ENCODE measurements at regions not wholly inside any gene's neighbourhood (a gene's known extent, or its start where the extent isn't known, plus 50 kb on each side); places are given as distances from the start of the nearest gene placed in this dataset.

DNA sequence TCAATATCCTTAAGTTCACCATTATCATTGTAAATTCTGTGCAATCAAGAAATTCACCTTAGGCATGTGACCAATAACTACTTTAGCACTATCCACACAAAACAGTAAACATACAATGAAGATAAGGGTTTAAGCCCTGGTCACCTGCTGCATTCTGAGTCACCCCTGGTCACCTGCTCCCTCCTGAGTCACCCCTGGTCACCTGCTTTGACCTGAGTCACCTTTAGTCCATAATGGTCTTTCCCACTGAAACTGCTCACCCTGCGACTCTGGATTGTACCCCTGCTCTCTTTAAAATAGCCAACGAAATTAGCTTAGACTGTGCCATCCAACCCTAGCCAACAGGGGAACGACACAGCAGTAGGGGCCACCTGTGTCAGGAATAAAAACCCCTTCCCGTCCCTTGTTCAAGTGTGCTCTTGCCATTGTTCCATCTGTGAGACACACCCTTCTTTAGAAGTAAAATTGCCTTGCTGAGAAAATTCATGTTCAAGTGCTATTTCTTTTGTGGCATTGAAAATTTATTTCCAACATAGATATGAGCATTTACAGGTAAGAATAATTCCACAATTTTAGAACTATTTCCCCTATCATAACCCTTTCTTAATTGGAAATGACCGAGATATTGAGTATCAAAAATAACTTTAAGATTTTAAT is 902.8 kb downstream of the DSC3 start:
- intact Hi-C loops (cut with micrococcal nuclease): no loop called here
- H3K79me2 ChIP-seq (ENCODE audit: control insufficient read depth, insufficient read depth, low read length): no peaks in the 10 kb centered on the region
- no peak overlapping the region for H3K9ac ChIP-seq (ENCODE audit: low read length)
- no peaks in the 10 kb centered on the region for H3K4me1 ChIP-seq (ENCODE audit: control insufficient read depth in 2 of 2, insufficient read depth in 2 of 2, low read length in 2 of 2)
- H2AFZ ChIP-seq (ENCODE audit: insufficient read depth, low read depth, low read length, poor library complexity, severe bottlenecking): no peak overlapping the region
- Mint-ChIP-seq H3K9me3 (ENCODE audit: insufficient read depth) (peaks cover 2% of the 10 kb centered on the region), H3K4me3 (no peak overlapping the region), H3K4me1 (no peaks in the 10 kb centered on the region), H3K27ac (no peak overlapping the region), H3K27me3 (no peaks in the 10 kb centered on the region)
- no peaks in the 10 kb centered on the region for H4K20me1 ChIP-seq (ENCODE audit: control insufficient read depth, insufficient read depth, low read length, poor library complexity, severe bottlenecking)
- H3K27me3 ChIP-seq (replicated peaks in 1 of 4; ENCODE audit: control extremely low read depth in 1 of 4, control insufficient read depth in 3 of 4, insufficient read depth in 4 of 4, low read length in 3 of 4): no peaks in the 10 kb centered on the region
- no peak for DNase-seq
- H3K36me3 ChIP-seq (replicated peaks in 1 of 2; ENCODE audit: control extremely low read depth in 1 of 2, control insufficient read depth in 1 of 2, extremely low read depth in 1 of 2, insufficient read depth in 2 of 2, low read length in 1 of 2): no peaks in the 10 kb centered on the region
- no peak overlapping the region for H3K4me2 ChIP-seq (replicated peaks; ENCODE audit: low read depth, low read length, poor library complexity, severe bottlenecking)
- ChIA-PET CTCF (no interaction called here), POLR2A (no interaction called here)
- 60% methylated on average over 2 of the region's 5 CpGs for WGBS (ENCODE audit: insufficient coverage)
- no peak for ATAC-seq (ENCODE audit: low read depth)
- no peak overlapping the region for H3K4me3 ChIP-seq (ENCODE audit: control extremely low read depth in 1 of 5, extremely low read depth in 1 of 5, insufficient read depth in 1 of 5, low read depth in 2 of 5, low read length in 4 of 5)
- H3K27ac ChIP-seq (ENCODE audit: low read length in 2 of 2): no peak overlapping the region
- peaks cover 0 to 3% (median 2%) of the 10 kb centered on the region in 3 donors for H3K9me3 ChIP-seq (ENCODE audit: control extremely low read depth in 1 of 3, control insufficient read depth in 2 of 3, insufficient read depth in 1 of 3, low read length in 2 of 3)
- TF ChIP-seq, protein P1, sequence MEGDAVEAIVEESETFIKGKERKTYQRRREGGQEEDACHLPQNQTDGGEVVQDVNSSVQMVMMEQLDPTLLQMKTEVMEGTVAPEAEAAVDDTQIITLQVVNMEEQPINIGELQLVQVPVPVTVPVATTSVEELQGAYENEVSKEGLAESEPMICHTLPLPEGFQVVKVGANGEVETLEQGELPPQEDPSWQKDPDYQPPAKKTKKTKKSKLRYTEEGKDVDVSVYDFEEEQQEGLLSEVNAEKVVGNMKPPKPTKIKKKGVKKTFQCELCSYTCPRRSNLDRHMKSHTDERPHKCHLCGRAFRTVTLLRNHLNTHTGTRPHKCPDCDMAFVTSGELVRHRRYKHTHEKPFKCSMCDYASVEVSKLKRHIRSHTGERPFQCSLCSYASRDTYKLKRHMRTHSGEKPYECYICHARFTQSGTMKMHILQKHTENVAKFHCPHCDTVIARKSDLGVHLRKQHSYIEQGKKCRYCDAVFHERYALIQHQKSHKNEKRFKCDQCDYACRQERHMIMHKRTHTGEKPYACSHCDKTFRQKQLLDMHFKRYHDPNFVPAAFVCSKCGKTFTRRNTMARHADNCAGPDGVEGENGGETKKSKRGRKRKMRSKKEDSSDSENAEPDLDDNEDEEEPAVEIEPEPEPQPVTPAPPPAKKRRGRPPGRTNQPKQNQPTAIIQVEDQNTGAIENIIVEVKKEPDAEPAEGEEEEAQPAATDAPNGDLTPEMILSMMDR (IDR thresholded peaks at IDR 0.05): no peak
- no peak for TF ChIP-seq EZH2 (IDR thresholded peaks at IDR 0.05; ENCODE audit: borderline replicate concordance, insufficient read depth, low read depth, low read length, poor library complexity, severe bottlenecking)

DNA sequence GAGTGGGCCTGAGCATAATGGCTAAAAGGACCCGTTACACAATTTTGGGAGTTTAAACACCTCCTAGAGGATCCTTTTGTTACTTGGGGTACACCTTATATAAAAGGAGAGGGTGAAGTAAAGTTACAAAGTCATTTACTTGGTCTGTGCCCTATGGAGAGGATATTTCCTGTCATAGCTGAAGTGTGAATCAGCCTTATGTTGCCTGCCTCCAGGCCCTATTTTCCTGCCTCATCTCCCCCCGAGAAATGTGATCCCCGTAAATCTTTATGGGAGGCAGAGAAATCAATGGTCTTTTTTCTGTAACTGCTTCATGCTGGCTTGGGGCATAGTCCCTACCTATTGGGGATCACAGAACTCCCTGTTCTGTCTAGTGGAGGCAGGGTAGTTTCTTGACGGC is 906.6 kb downstream of the DSC3 start:
- H3K4me1 Mint-ChIP-seq: no peaks in the 10 kb centered on the region
- Histone ChIP-seq H2AFZ (ENCODE audit: insufficient read depth, low read depth, low read length, poor library complexity, severe bottlenecking) (no peak overlapping the region), H3K36me3 (replicated peaks in 1 of 2; ENCODE audit: control extremely low read depth in 1 of 2, control insufficient read depth in 1 of 2, extremely low read depth in 1 of 2, insufficient read depth in 2 of 2, low read length in 1 of 2) (no peaks in the 10 kb centered on the region), H3K9me3 (ENCODE audit: control extremely low read depth in 1 of 3, control insufficient read depth in 2 of 3, insufficient read depth in 1 of 3, low read length in 2 of 3) (peaks cover 0 to 6% (median 3%) of the 10 kb centered on the region in 3 donors), H3K4me3 (ENCODE audit: control extremely low read depth in 1 of 5, extremely low read depth in 1 of 5, insufficient read depth in 1 of 5, low read depth in 2 of 5, low read length in 4 of 5) (no peak overlapping the region), H4K20me1 (ENCODE audit: control insufficient read depth, insufficient read depth, low read length, poor library complexity, severe bottlenecking) (no peaks in the 10 kb centered on the region), H3K27ac (ENCODE audit: low read length in 2 of 2) (no peak overlapping the region), H3K4me1 (ENCODE audit: control insufficient read depth in 2 of 2, insufficient read depth in 2 of 2, low read length in 2 of 2) (no peaks in the 10 kb centered on the region), H3K79me2 (ENCODE audit: control insufficient read depth, insufficient read depth, low read length) (no peaks in the 10 kb centered on the region), H3K27me3 (replicated peaks in 1 of 4; ENCODE audit: control extremely low read depth in 1 of 4, control insufficient read depth in 3 of 4, insufficient read depth in 4 of 4, low read length in 3 of 4) (no peaks in the 10 kb centered on the region), H3K9ac (ENCODE audit: low read length) (no peak overlapping the region), H3K4me2 (replicated peaks; ENCODE audit: low read depth, low read length, poor library complexity, severe bottlenecking) (no peak overlapping the region)
- ATAC-seq (ENCODE audit: low read depth): no peak
- H3K9me3 Mint-ChIP-seq (ENCODE audit: insufficient read depth): peaks cover 5% of the 10 kb centered on the region
- WGBS (ENCODE audit: insufficient coverage): 92% methylated on average over 3 of the region's 4 CpGs
- H3K27me3 Mint-ChIP-seq: no peaks in the 10 kb centered on the region
- POLR2A ChIA-PET: no interaction called here
- TF ChIP-seq EZH2 (IDR thresholded peaks at IDR 0.05; ENCODE audit: borderline replicate concordance, insufficient read depth, low read depth, low read length, poor library complexity, severe bottlenecking): no peak
- TF ChIP-seq, protein P1 (IDR thresholded peaks at IDR 0.05): no peak
- intact Hi-C loops (cut with micrococcal nuclease): no loop called here
- no peak overlapping the region for H3K27ac Mint-ChIP-seq
- CTCF ChIA-PET: no interaction called here
- H3K4me3 Mint-ChIP-seq: no peak overlapping the region
- no peak for DNase-seq

Measured in B cell (primary cell).